ENCODE measurements at regions not wholly inside any gene's neighbourhood (a gene's known extent, or its start where the extent isn't known, plus 50 kb on each side); places are given as distances from the start of the nearest gene placed in this dataset.

DNA sequence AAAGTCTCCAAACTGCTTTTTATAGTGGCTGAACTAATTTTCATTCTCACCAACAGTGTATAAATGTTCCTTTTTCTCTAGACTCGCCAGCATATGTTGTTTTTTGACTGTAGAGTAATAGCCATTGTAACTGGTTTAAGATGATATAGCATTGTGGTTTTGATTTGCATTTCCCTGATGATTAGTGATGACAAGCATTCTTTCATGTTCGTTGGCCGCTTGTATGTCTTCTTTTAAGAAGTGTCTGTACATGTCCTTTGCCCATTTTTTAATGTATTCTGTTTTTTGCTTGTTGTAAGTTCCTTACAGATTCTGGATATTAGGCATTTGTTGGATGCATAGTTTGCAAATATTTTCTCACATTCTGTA is 404.9 kb downstream of the FLRT2 start:
- dilution Hi-C loops (cut with MboI; ENCODE audit: extremely low pct_ligation_motif_present, low sequenced_read_pairs) = no loop called here
- no TSS peak for BruUV-seq (replicated peaks)

More for the DNA sequence above, 404.9 kb downstream of the FLRT2 start:
- Histone ChIP-seq H4K20me1 (replicated peaks; ENCODE audit: control insufficient read depth, extremely low read depth, insufficient read depth, low read length) (no peaks in the 10 kb centered on the region), H3K27ac (ENCODE audit: insufficient read depth, low read depth, low read length) (no peak overlapping the region), H3K27me3 (ENCODE audit: control insufficient read depth in 2 of 2, insufficient read depth in 2 of 2, low read length in 2 of 2) (no peaks in the 10 kb centered on the region), H3K4me2 (ENCODE audit: insufficient read depth, low read length) (no peak overlapping the region), H2AFZ (ENCODE audit: low read depth, low read length) (peak overlapping the region; percentile 63), H3K36me3 (ENCODE audit: control insufficient read depth in 2 of 2, extremely low read depth in 1 of 2, insufficient read depth in 2 of 2, low read length in 2 of 2) (no peaks in the 10 kb centered on the region), H3K9me1 (replicated peaks; ENCODE audit: control insufficient read depth, extremely low read depth, insufficient read depth, low read length) (no peaks in the 10 kb centered on the region), H3K9ac (replicated peaks; ENCODE audit: extremely low read depth, insufficient read depth, low read length) (no peak overlapping the region), H3K9me3 (replicated peaks; ENCODE audit: control insufficient read depth, insufficient read depth, low read length) (no peaks in the 10 kb centered on the region), H3K79me2 (ENCODE audit: control insufficient read depth, insufficient read depth, low read length) (no peaks in the 10 kb centered on the region), H3K4me1 (ENCODE audit: control insufficient read depth, extremely low read depth, insufficient read depth, low read length) (no peaks in the 10 kb centered on the region), H3K4me3 (replicated peaks in 1 of 3; ENCODE audit: insufficient read depth in 1 of 3, low read depth in 1 of 3, low read length in 3 of 3) (peak overlapping the region; percentile 5 to 55 (median 26))
- intact Hi-C loops (cut with micrococcal nuclease) = no loop called here
- ChIA-PET POLR2A (no interaction called here), CTCF (no interaction called here)
- no peak for DNase-seq (ENCODE audit: low read depth, low spot score)
- FAIRE-seq = no peak
- TF ChIP-seq FOS (IDR thresholded peaks at IDR 0.05; ENCODE audit: borderline replicate concordance, insufficient read depth, low read length) (no peak), POLR2AphosphoS5 (IDR thresholded peaks at IDR 0.05; ENCODE audit: insufficient read depth, low read depth, low read length) (no peak), JUN (IDR thresholded peaks at IDR 0.05; ENCODE audit: borderline replicate concordance, insufficient read depth, insufficient read length, low read depth) (no peak), EZH2 (IDR thresholded peaks at IDR 0.05; ENCODE audit: borderline replicate concordance, low read depth, low read length, severe bottlenecking) (no peak), MYC (IDR thresholded peaks at IDR 0.05; ENCODE audit: low read depth, low read length) (no peak), POLR2A (IDR thresholded peaks at IDR 0.05; ENCODE audit: low read depth, low read length) (no peak), GATA2 (IDR thresholded peaks at IDR 0.05; ENCODE audit: insufficient read depth, insufficient read length, low read depth, low read length) (no peak)
- TF ChIP-seq, protein P1, sequence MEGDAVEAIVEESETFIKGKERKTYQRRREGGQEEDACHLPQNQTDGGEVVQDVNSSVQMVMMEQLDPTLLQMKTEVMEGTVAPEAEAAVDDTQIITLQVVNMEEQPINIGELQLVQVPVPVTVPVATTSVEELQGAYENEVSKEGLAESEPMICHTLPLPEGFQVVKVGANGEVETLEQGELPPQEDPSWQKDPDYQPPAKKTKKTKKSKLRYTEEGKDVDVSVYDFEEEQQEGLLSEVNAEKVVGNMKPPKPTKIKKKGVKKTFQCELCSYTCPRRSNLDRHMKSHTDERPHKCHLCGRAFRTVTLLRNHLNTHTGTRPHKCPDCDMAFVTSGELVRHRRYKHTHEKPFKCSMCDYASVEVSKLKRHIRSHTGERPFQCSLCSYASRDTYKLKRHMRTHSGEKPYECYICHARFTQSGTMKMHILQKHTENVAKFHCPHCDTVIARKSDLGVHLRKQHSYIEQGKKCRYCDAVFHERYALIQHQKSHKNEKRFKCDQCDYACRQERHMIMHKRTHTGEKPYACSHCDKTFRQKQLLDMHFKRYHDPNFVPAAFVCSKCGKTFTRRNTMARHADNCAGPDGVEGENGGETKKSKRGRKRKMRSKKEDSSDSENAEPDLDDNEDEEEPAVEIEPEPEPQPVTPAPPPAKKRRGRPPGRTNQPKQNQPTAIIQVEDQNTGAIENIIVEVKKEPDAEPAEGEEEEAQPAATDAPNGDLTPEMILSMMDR (IDR thresholded peaks at IDR 0.05; ENCODE audit: extremely low read depth in 1 of 2, insufficient read depth in 1 of 2, low read depth in 1 of 2, low read length in 2 of 2) = no peak
- TF ChIP-seq, protein P2, sequence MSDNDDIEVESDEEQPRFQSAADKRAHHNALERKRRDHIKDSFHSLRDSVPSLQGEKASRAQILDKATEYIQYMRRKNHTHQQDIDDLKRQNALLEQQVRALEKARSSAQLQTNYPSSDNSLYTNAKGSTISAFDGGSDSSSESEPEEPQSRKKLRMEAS (IDR thresholded peaks at IDR 0.05; ENCODE audit: insufficient read depth, insufficient read length) = no peak
